Prostate gland (tissue), 2 donors: ENCODE measurements at regions not wholly inside any gene's neighbourhood (a gene's known extent, or its start where the extent isn't known, plus 50 kb on each side); places are given as distances from the start of the nearest gene placed in this dataset.
"Not testable (repeated sequence)": the region's sequence is repeated elsewhere in the genome, so short reads cannot be mapped to it uniquely, and the experiment has no call there.

Source experiments
- DNase-seq: peaks from one replicate; pipeline ENCODE4 v3.0.0-alpha.2; 2019; ENCODE audit warnings: low spot score
- H3K27ac ChIP-seq, 2 donors: fragments of 200-600 bp; sonication (generic); 2 replicates each; pipeline ENCODE4 v1.5.1; 2017 to 2019
- H3K27me3 ChIP-seq: fragments of 200-600 bp; sonication (generic); replicated peaks from 2 replicates; pipeline ENCODE4 v1.5.1; 2019; ENCODE audit not compliant: insufficient read depth
- H3K36me3 ChIP-seq, 2 donors: fragments of 200-600 bp; sonication (generic); 1 replicate in 1 of 2; 2 replicates in 1 of 2; pipeline versions ENCODE4 v1.5.1 to v1.8.1; 2017 to 2019
- H3K4me1 ChIP-seq: fragments of 200-600 bp; sonication (generic); replicated peaks from 2 replicates; pipeline ENCODE4 v1.5.1; 2019
- H3K4me3 ChIP-seq, 2 donors: fragments of 200-600 bp; sonication (generic); 2 replicates each; pipeline ENCODE4 v1.5.1; 2017 to 2019
- H3K9me3 ChIP-seq: fragments of 200-600 bp; sonication (generic); 2 replicates; pipeline ENCODE4 v1.5.1; 2017
- POLR2A ChIP-seq: fragments of 450-650 bp; IDR thresholded peaks from one replicate; pipeline ENCODE4 v1.6.1; 2016; ENCODE audit warnings: antibody characterized with exemption, mild to moderate bottlenecking
- POLR2AphosphoS5 ChIP-seq: sonication (generic); formaldehyde crosslinking; IDR thresholded peaks from one replicate; pipeline ENCODE4 v1.6.1; 2017; ENCODE audit warnings: antibody characterized with exemption
- WGBS: methylation state at CpG from one replicate; pipeline ENCODE4 v1.1.5; 2018; 5-methylcytosine and 5-hydroxymethylcytosine counted together
- intact Hi-C: fragments of 100-400 bp; cut with DNase I; formaldehyde crosslinking; loops from one replicate; pipeline ENCODE4 v1.14.2; 2022
- TF ChIP-seq, protein P1 (sequence below), 4 experiments: fragments of 200-600 bp in 2 of 4; fragments of 450-650 bp in 2 of 4; sonication (generic) in 2 of 4; IDR thresholded peaks; 1 replicate in 3 of 4; 2 replicates in 1 of 4; pipeline ENCODE4 v1.5.1; 2016 to 2019; ENCODE audit warnings: antibody characterized with exemption in 4 of 4, mild to moderate bottlenecking in 2 of 4, moderate library complexity in 2 of 4

DNA sequence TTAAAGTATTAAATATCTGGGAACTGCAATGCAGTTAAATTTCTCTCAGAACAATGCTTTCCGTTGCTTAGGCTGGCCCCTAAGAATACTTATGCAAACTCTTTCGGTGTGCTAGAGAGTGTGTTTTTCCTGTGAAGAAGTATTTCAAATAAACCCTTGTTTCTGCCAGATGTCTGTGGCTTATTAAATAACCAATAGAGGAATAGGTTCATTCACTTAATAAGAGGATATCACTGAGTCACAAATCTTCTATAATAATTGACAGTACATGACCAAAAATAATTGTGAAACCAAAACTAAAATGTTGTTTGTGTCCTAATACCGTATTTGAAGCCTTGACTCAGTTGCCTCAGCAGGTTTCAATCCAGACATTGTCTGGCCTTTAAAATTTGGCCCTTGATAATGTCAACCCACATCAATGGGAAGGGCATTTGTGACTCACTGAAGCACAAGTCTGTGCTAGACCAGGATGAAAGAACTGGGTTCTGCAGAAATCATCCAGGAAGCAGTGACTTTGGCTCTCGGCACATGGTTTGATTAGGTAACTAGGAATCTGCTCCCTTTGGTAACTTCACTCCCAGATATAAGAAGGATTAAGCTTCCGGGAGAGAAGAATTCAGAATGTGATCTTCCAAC is 104.2 kb upstream of the BARHL2 start:
- no peak for TF ChIP-seq POLR2AphosphoS5
- no peak for TF ChIP-seq POLR2A
- TF ChIP-seq, protein P1, sequence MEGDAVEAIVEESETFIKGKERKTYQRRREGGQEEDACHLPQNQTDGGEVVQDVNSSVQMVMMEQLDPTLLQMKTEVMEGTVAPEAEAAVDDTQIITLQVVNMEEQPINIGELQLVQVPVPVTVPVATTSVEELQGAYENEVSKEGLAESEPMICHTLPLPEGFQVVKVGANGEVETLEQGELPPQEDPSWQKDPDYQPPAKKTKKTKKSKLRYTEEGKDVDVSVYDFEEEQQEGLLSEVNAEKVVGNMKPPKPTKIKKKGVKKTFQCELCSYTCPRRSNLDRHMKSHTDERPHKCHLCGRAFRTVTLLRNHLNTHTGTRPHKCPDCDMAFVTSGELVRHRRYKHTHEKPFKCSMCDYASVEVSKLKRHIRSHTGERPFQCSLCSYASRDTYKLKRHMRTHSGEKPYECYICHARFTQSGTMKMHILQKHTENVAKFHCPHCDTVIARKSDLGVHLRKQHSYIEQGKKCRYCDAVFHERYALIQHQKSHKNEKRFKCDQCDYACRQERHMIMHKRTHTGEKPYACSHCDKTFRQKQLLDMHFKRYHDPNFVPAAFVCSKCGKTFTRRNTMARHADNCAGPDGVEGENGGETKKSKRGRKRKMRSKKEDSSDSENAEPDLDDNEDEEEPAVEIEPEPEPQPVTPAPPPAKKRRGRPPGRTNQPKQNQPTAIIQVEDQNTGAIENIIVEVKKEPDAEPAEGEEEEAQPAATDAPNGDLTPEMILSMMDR (IDR thresholded peaks at IDR 0.05), result no peak
- Histone ChIP-seq H3K4me3 (no peak overlapping the region), H3K9me3 (no peaks in the 10 kb centered on the region), H3K27me3 (no peaks in the 10 kb centered on the region), H3K27ac (no peak overlapping the region), H3K4me1 (no peaks in the 10 kb centered on the region), H3K36me3 (no peaks in the 10 kb centered on the region)
- no peak for DNase-seq
- WGBS, result 41% methylated on average over 5 of the region's 5 CpGs
- intact Hi-C loops, result no loop called here

DNA sequence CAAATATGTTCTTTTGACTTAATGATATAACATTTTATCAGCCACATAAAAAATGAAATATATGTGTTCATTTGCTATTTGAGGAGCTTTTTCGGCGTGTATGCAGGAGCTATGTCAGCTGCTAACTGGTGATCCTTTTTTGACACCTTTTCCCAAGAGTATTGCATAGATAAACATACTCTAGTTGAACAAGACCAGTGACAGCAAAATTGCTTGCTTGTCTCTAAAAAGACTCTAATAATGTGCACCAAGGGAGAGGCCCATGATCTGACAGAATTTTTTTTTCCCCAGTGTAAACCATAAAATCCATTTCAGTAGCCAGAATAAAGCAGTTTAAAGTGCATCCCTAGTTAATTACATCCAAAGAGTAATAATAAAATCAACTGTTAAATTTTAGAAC is 103.6 kb upstream of the BARHL2 start:
- H3K36me3 ChIP-seq, result no peaks in the 10 kb centered on the region
- H3K4me3 ChIP-seq, result no peak overlapping the region
- H3K9me3 ChIP-seq, result no peaks in the 10 kb centered on the region
- WGBS, result 57% methylated on average over 2 of the region's 2 CpGs
- H3K27me3 ChIP-seq, result no peaks in the 10 kb centered on the region
- no peak for DNase-seq
- H3K27ac ChIP-seq, result no peak overlapping the region
- intact Hi-C loops, result no loop called here
- TF ChIP-seq, protein P1 (IDR thresholded peaks at IDR 0.05), result no peak
- TF ChIP-seq POLR2AphosphoS5, result no peak
- TF ChIP-seq POLR2A, result no peak
- no peaks in the 10 kb centered on the region for H3K4me1 ChIP-seq

DNA sequence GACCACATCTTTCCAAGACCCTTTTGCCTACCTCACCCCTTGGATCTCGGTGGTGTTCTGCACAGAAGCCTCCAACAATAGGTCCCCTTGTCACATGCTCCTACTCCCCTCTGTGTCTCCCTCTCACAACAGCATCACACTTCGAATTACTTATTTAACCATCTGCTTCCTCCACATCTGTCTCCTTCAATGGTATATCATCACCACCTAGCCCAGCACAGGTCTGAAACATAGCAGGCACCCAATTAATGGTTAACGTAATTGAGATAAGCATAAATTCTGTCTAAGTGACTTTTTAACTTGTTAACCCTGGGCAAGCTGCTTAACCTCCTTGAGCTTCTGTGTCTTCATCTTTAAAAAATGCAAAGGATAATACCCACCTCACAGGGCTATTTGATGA is 100.3 kb upstream of the BARHL2 start:
- Histone ChIP-seq H3K9me3 (no peaks in the 10 kb centered on the region), H3K27me3 (no peaks in the 10 kb centered on the region), H3K27ac (no peak overlapping the region), H3K4me3 (no peak overlapping the region), H3K36me3 (no peaks in the 10 kb centered on the region), H3K4me1 (no peaks in the 10 kb centered on the region)
- no peak for DNase-seq
- 55% methylated on average over 3 of the region's 3 CpGs for WGBS
- intact Hi-C loops, result no loop called here
- TF ChIP-seq POLR2AphosphoS5 (no peak), POLR2A (no peak)
- TF ChIP-seq, protein P1 (IDR thresholded peaks at IDR 0.05), result no peak

DNA sequence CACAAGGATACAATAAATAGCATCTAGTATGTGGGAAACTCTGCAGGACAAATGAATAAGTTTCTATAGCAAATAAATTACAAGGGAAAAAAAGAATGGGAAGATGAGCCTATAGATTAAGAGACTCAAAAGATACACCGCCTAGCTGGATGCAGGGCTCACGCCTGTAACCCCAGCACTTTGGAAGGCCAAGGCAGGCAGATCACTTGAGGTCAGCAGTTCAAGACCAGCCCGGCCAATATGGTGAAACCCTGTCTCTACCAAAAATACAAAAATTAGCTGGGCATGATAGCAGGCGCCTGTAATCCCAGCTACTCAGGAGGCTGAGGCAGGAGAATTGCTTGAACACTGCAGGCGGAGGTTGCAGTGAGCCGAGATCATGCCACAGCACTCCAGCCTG is 95.1 kb upstream of the BARHL2 start:
- H3K27ac ChIP-seq, H3K4me3 ChIP-seq, H3K27me3 ChIP-seq, H3K9me3 ChIP-seq, intact Hi-C loops, H3K36me3 ChIP-seq, H3K4me1 ChIP-seq, DNase-seq: not testable (repeated sequence)
- 78% methylated on average over 6 of the region's 6 CpGs for WGBS

DNA sequence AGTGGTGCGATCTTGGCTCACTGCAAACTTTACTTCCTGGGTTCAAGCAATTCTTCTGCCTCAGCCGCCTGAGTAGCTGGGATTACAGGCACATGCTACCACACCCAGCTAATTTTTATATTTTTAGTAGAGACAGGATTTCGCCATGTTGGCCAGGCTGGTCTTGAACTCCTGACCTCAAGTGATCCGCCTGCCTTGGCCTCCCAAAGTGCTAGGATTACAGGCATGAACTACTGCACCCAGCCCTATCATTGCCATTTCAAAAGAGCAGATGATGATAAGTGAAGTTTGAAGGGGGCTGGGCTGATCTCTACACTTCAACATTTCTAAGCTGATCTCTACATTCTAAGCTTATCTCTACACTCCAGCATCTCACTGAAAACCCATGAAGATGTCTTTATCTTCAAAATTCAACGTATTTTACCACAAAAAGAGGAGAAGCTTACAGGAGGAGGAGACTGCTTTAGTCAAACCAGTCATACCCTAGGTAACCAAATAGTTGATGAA is 94.4 kb upstream of the BARHL2 start:
- DNase-seq, H3K9me3 ChIP-seq, H3K27ac ChIP-seq, intact Hi-C loops, H3K27me3 ChIP-seq, H3K4me1 ChIP-seq, H3K4me3 ChIP-seq, H3K36me3 ChIP-seq: not testable (repeated sequence)
- WGBS, result 90% methylated on average over 5 of the region's 5 CpGs

DNA sequence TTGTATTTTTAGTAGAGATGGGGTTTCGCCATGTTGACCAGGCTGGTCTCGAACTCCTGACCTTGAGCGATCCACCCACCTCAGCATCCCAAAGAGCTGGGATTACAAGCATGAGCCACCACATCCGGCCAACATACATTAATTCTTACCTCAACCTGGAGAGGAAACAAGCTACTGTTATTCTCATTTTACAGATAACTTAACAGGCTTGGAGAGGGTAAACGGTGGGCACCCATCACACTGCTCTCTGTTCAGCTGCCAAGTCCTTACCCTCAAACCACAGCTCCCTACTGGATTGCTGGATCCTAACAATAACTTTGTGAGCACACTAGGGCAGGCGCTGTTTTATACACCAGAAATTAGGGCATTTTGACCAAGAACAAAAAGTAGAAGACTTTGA is 93.6 kb upstream of the BARHL2 start:
- WGBS, result 93% methylated on average over 6 of the region's 6 CpGs
- Histone ChIP-seq H3K36me3 (no peaks in the 10 kb centered on the region), H3K4me3 (no peak overlapping the region), H3K27ac (no peak overlapping the region), H3K9me3 (no peaks in the 10 kb centered on the region), H3K4me1 (no peaks in the 10 kb centered on the region), H3K27me3 (no peaks in the 10 kb centered on the region)
- intact Hi-C loops, result no loop called here
- no peak for DNase-seq
- TF ChIP-seq, protein P1 (IDR thresholded peaks at IDR 0.05), result no peak
- TF ChIP-seq POLR2A (no peak), POLR2AphosphoS5 (no peak)
